Hematopoietic multipotent progenitor cell treated with erythropoietin and hydrocortisone succinate and interleukin-3 and kit ligand, for 4 days (in vitro differentiated cells): ENCODE measurements at regions not wholly inside any gene's neighbourhood (a gene's known extent, or its start where the extent isn't known, plus 50 kb on each side); places are given as distances from the start of the nearest gene placed in this dataset.
"Not testable (repeated sequence)": the region's sequence is repeated elsewhere in the genome, so short reads cannot be mapped to it uniquely, and the experiment has no call there.

ENCODE experiments used
- DNase-seq: peaks from one replicate; pipeline ENCODE4 v3.0.0-alpha.2; 2015

DNA sequence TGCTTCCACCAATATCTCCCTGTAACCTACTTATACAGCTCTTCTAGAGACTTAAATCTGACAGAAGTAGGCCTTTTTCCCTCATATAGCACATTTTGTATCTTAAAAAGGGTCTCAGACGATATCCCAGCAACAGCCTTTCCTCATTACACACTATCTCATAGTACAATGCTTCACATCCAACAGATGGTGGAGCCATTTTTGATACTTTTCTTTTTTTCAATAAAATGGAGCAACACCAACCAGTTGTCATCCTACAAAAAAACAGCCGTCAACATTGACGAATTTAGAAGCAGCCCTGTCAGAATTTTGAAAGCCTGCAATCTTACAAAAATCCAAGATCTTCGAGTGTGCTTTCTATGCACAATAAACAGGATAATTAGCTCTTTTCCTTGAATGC lies 145.9 kb upstream of the NEBL start:
- peak; percentile 12 for DNase-seq

- no peak for DNase-seq
These were observed 145.4 kb upstream of the NEBL start for GRCh38 chr10:21042536-21042935.

DNA sequence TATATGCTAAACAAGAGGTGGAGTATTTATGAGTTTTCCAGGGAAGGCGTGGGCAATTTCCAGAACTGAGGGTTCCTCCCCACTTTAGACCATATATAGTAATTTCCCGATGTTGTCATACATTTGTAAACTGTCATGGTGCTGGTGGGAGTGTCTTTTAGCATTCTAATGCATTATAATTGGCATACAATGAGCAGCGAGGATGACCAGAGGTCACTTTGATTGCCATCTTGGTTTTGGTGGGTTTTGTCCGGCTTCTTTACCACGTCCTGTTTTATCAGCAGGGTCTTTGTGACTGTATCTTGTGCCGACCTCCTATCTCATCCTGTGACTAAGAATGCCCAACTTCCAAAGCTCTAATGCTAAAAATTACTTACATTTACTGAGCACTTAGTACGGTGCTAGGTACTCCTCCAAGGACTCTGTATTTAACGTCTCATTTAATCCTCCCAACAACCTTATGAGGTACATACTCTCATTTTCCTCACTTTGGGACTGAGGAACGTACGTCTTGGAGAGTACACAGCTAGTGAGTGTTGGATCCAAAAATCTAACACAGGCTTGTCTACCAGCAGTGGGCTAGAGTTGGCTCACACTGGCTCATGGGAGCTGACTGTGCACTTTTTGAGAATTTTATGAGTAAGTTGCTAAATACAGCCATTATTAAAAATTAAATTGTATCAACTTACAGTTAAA lies 144.8 kb upstream of the NEBL start:
- DNase-seq: peak; percentile 8

GRCh38 chr10:21039721-21040120 lies 142.6 kb upstream of the NEBL start:
- DNase-seq: no peak

- DNase-seq: no peak
These were observed 139.6 kb upstream of the NEBL start for GRCh38 chr10:21036757-21037156.

- DNase-seq: not testable (repeated sequence)
These were observed 137.7 kb upstream of the NEBL start for GRCh38 chr10:21034770-21035169.

DNA sequence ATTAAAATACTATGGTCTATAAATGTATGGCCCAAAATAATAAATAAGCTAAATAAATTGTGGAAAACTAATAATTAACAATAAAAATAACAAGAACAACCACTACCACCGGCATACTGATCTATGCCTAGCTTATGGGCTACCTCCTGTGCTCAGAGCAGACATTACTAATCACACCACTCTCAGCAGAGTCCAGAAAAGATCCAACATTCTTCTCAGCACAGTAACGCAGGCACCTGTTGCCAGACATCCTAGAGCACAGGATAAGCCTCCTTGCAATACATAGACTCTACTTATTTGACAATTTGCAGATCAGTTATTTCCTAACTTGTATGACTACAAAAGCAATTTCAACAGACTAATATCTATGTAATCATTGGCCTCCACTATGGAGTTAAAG lies 137.1 kb upstream of the NEBL start:
- no peak for DNase-seq

DNA sequence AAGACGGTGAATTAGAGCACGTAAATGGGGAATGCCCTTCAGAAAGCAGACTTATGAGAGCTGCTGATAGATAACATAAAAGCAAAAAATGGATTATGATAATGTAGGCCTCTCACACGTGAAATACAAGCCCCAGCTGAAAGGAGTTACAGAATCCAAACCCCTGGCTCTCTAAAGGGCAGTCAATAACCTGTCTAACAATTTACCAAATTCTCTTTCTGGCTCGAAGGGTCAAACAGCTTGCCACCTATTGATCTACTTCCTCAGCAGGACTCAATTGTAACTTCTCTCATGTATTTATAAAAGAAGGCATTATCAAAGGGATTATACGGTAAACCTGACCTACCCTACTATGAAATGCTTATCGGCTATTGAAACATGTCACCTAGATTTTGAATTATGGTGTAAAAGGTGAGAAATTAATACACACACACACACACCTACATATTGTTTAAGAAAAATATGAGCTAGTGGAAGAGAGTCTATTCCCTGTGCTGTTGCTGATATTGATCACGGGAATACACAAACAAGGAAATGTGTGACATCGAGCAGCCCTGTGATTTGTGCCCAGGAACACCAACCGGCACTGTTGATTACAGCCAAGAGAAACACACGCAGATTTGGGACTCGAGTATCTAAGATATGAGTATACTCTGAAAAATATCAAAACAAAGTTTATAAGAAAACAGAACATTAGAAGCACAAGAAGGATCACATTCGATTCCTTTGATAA lies 135.6 kb upstream of the NEBL start:
- no peak for DNase-seq

- no peak for DNase-seq
These were observed 134.2 kb upstream of the NEBL start for GRCh38 chr10:21031232-21031795.

- DNase-seq: no peak
These were observed 133.0 kb upstream of the NEBL start for GRCh38 chr10:21030091-21030490.

- DNase-seq: peak; percentile 5
These were observed 125.7 kb upstream of the NEBL start for GRCh38 chr10:21022821-21023220.

- no peak for DNase-seq
These were observed 124.9 kb upstream of the NEBL start for GRCh38 chr10:21021843-21022594.

- DNase-seq: no peak
These were observed 124.1 kb upstream of the NEBL start for GRCh38 chr10:21021231-21021630.

- DNase-seq: peak; percentile 62
These were observed 123.4 kb upstream of the NEBL start for GRCh38 chr10:21020545-21020944.

DNA sequence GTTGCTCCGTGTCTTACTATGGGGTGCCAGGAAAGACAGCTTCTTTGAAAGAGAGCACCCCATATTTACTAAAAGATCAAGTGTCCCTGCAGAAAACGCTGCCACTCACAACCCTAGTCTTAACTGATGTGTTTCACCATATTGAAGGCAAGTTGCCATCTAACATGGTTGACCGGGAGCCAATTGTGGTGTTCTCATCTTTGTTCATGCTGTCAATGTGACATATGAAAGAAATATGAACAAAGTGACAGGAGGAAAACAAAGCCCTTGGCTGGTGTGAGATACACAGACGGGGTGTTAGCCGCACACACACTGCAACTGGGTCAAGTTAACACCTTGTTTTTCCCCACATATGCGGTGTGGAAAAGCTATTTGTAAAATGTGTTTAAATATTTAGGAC lies 122.3 kb upstream of the NEBL start:
- DNase-seq: no peak

DNA sequence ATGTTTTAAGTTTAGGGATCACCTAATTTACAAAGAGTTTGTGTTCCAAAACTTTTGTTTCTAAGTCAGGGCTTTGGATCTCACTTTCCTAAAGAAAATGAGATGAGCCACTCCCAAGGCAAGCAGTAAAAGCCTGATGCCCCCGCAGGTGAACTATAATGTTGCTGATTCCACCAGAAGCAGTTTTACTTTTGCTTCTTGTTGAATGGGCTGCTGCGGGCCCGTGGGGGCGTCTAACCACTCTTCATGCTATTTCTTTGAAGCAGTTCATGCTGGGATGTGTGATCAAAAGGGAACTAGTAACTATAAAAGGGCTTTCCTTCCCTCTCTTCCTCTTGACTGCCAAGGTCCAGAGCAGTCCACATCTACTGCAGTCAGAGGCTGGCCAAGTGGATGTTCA lies 118.7 kb upstream of the NEBL start:
- DNase-seq: no peak

- DNase-seq: no peak
These were observed 117.0 kb upstream of the NEBL start for GRCh38 chr10:21014141-21014540.

DNA sequence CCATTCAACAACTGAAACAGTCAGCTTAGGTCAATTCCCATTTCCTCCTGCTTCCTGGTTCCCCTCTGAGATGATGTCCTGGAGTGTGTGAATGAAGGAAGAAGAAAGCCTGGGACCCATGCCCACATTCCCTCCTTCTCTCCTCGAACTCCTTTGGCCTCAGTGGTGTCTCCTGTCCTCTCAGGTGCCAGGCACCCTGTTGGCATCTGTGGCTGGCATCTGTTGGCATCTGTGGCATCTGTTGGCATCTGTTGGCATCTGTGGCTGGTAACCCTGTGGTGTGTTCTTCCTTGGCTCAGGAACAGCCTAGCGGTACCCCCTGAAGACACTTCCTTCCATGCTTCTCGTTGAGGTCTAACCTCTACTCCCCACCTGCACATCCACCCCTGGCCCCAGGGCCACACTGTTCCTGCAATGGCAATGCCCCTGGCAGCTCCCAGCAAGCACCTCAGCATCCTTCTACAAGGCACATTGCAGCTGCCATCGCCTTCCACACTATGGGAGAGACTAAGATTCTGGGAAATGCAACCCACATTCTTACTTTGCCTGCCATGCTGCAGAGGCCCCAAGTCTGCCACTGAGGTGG lies 114.4 kb upstream of the NEBL start:
- no peak for DNase-seq

- DNase-seq: no peak
These were observed 113.5 kb upstream of the NEBL start for GRCh38 chr10:21010615-21011014.

DNA sequence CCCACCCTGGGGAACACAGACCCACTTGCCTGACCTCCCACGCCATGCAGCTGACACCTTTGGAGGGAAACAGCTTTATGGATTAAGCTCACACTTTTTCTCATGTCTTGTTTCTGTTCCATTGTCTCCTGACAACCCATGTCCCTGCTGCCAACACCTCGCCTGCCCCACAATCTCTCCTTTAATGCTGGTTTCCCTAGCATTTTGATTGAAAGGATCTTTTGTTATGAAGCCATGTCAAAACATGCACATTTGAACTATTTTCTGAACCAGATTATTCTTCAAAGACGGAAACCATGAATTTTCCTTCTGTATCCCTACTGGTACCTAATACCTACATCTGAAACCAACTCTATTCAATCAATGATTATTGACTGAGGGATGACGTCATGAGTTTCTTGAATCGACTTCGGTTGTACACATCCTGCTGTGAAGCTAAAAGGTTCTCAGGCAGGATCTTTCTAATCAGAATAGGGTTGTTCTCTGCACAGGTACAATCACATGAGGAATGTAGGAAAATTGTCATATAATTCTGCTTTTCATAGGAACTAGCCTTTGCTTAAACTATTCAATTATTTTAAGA lies 106.2 kb upstream of the NEBL start:
- no peak for DNase-seq

DNA sequence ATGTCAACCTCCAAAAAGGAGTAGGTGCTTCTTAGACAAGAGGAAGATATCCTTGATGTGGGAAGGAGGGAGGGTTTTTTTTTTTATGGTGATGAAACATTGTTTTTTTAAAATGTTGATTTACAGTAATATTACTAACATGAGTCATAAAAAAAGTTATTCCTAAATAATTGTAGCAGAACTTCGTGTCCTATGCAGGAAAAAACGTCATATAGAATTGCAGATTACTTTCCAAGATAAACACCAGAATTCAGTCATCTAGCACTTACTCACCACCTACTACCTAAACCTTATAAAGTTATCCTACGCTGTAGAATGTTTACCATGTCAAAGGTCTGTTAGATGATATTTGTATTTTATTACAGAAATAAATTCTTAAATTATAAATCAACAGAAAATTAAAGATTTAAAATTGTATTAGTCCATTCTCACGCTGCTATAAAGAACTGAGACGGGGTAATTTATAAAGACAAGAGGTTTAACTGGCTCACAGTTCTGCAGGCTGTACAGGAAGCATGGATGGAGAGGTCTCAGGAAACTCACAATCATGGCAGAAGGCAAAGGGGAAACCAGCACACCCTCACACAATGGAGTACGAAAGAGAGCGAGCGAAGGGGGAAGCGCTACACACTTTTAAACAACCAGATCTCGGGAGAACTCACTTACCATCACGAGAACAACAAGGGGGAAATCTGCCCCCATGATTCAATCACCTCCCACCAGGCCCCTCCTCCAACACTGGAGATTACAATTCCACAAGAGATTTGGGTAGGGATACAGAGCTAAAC lies 105.2 kb upstream of the NEBL start:
- DNase-seq: no peak

DNA sequence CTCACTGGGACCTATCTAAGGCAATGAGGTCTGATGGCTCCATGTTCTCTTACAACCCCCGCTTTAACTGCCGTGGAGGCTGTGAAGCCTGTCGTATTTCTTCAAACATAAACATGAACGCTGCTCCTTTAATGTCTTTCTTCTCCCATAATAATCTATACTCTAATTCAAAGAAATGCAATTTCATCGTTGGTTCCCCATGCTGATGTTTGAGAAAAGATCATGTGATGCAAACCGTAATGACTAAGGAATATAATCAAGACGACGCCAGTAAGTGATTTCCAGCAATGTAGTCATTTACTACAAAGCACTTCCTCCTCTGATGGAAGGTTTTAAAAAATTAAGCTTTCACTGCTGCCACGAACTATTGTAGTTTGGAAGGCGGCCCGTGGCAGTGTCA lies 102.6 kb upstream of the NEBL start:
- no peak for DNase-seq
